ENCODE measurements at regions not wholly inside any gene's neighbourhood (a gene's known extent, or its start where the extent isn't known, plus 50 kb on each side); places are given as distances from the start of the nearest gene placed in this dataset.

DNA sequence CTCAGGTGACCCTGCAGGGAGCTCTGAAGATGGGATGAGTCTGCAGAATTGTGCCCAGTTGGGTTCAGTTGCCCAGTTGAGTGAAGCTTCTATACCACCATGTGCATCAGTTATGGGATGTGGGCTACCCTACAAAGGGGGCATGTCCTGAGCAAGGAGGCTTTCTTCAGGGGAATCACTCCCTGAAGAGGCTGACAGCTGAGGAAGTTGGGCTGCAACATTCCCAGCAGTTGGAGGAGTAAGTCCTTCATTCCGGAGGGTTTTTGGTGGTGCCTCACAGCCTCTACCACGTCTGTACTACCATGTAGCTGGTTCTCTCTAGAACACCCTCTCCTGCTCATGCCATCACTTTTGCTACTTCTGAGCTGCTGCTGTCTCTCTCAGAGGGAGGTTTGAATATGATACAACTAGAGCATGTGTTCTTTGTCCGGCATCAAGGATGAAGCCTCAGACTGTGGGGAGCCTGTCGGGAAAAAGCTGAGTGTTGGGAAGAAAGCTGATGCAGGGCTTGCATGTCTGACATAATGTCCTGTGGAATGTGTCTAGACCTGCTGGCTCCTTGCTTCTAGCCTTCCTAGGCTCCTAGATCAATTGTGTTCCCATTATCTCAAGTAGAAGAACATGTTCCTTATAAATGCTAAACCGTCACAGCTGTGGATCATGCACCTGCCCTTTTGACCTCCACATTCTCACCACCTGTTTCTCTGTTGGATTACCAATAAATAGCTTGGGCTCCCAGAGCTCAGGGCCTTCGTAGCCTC, 355.8 kb downstream of the CCSER2 start:
- TF ChIP-seq CTCF (conservative IDR thresholded peaks at IDR 0.05 in 1 of 2, IDR thresholded peaks at IDR 0.05 in 1 of 2; ENCODE audit: low read depth in 1 of 2, low read length in 2 of 2) (no peak), EZH2 (IDR thresholded peaks at IDR 0.05; ENCODE audit: low read length, missing control alignments) (no peak)

All from fibroblast of lung (primary cell).